Umbilical cord (tissue), 1 donor: ENCODE measurements at regions not wholly inside any gene's neighbourhood (a gene's known extent, or its start where the extent isn't known, plus 50 kb on each side); places are given as distances from the start of the nearest gene placed in this dataset.
"Not testable (repeated sequence)": the region's sequence is repeated elsewhere in the genome, so short reads cannot be mapped to it uniquely, and the experiment has no call there.

Experiments
- DNase-seq: peaks from one replicate; pipeline ENCODE4 v3.0.0-alpha.2; 2015; ENCODE audit warnings: low spot score

- not testable (repeated sequence) for DNase-seq
Observed at GRCh38 chr6:125591796-125592195, 157.6 kb upstream of the HEY2 start.

DNA sequence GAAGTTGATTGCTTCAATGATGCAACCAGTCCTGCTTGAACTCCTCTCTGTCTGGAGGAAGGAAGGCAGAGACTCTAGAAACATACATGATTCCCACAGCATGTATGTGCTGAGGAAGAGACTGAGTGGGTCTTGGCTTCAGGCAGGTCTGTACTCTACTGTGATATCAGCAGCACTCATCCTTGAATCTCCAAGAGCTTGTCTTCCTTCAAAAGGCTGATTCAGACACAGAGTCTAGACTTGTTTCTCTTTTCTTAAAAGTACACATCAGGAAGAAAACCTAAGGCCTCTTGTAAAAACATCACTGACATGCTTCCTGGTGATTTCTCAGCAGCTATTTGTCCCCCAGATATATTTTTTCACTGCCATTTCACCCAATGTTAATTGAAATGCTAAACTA, 155.7 kb upstream of the HEY2 start:
- no peak for DNase-seq

GRCh38 chr6:125596020-125596419, 153.4 kb upstream of the HEY2 start:
- no peak for DNase-seq

- DNase-seq, result no peak
Observed at GRCh38 chr6:125597411-125598253, 151.8 kb upstream of the HEY2 start.

- peak; percentile 72 for DNase-seq
Observed at GRCh38 chr6:125598422-125598821, 151.0 kb upstream of the HEY2 start.

DNA sequence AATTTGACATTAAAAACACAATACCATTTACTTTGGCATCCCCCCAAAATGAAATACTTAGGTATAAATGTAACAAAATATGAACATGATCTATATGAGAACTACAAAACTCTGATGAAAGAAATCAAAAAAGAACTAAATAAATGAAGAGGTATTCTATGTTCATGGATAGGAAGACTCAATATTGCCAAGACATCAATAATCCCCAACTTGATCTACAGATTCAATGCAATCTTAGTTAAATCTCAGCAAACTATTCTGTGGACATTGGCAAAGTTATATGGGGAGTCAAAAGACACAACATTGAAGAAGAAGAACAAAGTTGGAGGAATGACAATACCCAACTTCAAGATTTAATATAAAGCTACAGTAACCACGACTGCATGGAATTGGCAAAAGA, 145.2 kb upstream of the HEY2 start:
- DNase-seq, result no peak

DNA sequence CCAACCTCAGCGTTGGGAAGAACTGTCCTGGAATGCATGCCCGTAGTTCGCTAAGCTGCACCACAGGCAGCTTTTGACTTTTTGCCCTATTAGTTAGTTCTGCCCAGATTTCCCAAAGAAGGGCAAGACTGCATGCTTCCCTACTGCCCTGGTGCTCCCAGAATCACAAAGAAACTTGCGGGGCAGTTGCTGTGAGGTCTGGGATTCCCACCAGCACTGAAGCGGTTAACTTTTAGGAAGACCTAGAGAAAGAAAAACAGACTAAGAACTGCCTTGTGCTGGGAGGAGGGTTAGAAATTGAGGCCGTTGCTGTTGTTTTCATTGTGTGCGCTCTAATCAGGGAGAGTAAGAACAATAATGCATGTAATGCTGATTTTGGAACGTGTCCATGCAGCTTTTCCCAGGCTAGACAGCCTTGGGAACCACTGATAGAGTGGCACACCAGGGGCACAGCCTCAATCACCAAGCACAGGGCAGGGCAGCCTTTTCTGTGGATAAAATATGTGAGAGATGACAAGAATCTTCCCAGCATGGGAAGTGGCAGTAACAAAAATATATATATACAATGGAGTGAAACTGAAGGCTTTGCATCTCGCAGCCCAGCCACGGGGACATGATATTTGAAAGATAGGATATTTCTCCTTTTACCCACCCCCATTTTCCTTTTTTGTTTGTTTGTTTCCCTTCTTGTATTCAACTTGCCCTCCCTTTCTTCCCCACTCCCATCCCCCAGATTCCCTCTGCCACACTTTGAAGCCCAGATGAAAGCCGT, 137.7 kb upstream of the HEY2 start:
- DNase-seq, result peak; percentile 90

DNA sequence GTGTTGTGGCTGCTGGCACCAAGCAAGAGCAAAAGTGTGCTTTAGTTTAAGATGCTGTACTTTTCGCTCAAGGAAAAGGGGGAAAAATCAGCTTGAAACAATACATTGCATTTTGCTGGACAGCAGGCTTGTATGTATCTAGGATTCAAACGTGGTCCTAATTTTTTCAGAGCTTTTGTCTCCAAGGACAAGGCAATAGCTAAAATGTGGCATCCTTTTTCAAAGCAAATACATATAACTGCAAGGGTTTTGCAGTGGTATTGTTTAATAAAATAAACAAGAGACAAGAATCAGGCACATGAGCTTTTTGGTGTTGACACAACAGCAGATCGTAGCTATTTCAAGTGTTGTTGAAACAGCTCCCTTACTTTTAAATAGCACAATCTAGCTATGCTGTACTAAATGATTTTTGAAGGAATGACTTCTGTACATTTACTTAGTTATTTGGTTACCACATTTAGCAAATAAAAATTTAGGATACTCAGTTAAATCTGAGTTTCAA, 137.0 kb upstream of the HEY2 start:
- DNase-seq, result no peak

GRCh38 chr6:125618629-125619028, 130.8 kb upstream of the HEY2 start:
- DNase-seq, result no peak

- DNase-seq, result no peak
Observed at GRCh38 chr6:125623085-125623484, 126.3 kb upstream of the HEY2 start.

DNA sequence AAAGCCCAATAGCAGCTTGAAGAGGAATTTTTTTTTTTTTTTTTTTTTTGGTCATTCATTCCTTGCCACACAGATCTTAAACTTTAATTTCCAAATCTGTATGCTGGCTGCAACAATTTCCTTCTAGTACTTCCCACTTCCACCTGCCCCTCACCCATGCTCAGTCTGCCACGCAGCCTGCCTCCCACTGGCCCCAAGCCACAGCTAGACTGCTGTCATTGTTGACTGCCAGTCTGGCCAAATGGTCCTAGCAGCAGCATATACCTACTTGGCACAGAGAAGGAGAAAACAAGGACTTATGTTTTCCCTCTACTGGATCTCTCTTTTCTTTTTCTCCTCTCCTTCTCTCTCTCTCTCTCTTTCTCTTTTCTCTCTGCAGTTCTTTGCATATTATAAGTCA, 118.3 kb upstream of the HEY2 start:
- DNase-seq, result no peak

DNA sequence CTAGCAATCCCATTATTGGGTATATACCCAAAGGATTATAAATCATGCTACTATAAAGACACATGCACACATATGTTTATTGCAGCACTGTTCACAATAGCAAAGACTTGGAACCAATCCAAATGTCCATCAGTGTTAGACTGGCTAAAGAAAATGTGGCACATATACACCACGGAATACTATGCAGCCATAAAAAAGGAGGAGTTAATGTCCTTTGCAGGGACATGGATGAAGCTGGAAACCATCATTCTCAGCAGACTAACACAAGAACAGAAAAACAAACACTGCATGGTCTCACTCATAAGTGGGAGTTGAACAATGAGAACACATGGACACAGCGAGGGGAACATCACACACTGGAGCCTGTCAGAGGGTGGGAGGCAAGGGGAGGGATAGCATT, 113.4 kb upstream of the HEY2 start:
- DNase-seq, result not testable (repeated sequence)

GRCh38 chr6:125636671-125637070, 112.8 kb upstream of the HEY2 start:
- DNase-seq, result no peak

DNA sequence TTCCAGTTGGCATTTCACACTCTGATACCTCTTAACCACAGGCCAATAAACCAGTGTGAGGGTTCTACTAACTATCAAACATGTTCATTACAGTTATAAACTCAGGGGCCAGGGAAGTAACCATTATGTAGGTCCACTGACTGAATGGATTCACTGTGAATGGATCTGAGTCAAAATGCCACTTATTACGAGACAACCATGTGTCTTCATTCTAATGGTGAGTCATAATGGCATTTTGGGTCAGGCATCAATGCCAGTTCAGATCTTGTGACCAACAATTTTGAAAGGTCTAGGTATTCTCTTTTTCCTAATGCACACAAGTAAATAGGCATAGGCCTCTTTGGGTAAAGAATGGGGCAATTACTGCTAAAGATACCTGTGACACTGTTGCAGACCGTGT, 112.2 kb upstream of the HEY2 start:
- DNase-seq, result no peak

GRCh38 chr6:125639466-125640020, 109.9 kb upstream of the HEY2 start:
- DNase-seq, result peak; percentile 60

DNA sequence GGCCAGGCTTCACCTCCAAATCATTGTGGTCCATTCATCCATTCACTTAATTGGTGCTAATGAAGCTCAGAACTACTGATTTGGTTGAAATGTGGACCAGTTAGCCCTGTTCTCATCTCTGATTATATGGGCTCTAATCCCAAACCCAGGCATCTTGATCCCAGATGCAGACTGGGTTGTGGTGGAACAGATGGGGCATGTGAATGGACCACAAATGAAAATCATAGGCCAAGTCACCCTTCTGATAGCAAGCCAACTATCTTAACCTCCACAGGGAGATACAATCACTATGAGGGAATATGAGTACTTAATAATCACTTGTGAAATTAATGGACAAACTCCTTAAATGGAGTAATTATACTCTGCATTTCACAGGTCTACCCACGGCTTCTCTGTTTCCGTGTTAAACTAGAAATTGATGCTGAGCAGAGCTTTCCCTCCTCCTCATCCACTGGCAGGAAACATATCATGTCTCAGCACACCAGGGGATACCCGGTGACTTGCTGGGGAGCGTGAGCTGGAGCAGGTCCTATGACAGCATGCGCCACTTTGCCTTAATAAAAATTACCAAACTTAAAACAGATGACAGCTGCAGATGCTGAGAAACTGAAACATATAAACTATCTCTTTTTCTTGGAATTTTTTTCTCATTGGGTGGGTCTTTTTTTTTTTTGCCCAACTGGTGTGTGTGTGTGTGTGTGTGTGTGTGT, 108.8 kb upstream of the HEY2 start:
- DNase-seq, result no peak

- not testable (repeated sequence) for DNase-seq
Observed at GRCh38 chr6:125643967-125644661, 105.3 kb upstream of the HEY2 start.

DNA sequence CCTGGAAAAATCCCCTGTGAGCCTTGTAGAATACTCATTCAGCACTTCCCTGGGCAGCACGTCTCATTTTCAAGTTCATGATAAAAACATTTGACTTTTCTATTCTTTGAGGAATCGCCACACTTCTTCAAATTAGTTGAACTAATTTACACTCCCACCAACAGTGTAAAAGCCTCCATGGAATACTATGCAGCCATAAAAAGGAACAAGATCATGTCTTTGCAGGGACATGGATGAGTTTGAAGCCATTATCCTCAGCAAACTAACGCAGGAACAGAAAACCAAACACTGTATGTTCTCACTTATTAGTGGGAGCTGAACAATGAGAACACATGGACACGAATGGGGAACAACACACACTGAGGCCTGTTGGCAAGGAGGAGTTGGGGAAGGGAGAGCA, 102.0 kb upstream of the HEY2 start:
- DNase-seq, result no peak

- not testable (repeated sequence) for DNase-seq
Observed at GRCh38 chr6:125653752-125654151, 95.7 kb upstream of the HEY2 start.

DNA sequence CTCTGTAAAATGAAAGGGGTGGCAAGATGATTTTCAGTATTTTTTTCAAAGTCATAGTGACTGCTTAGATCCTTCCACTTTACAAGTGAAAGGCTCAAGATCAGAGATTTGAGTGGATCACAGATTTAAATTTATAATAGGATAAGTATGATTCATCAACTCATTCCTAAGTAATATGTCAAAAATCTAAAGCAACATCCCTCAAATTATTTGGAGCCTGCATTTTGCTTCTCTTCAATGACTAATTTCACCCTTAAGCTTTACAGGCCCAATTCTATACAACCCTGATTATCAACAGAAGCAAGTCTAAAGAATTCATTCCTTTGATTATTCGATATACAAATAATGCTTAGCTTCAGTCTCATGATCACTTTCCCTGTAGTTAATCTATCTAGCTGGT, 93.9 kb upstream of the HEY2 start:
- no peak for DNase-seq

GRCh38 chr6:125656287-125656870, 93.1 kb upstream of the HEY2 start:
- DNase-seq, result no peak
